PFSK-1 (cell line): ENCODE measurements at regions not wholly inside any gene's neighbourhood (a gene's known extent, or its start where the extent isn't known, plus 50 kb on each side); places are given as distances from the start of the nearest gene placed in this dataset.

Experiments used
- POLR2AphosphoS5 ChIP-seq: IDR thresholded peaks from 2 replicates; pipeline ENCODE4 v1.6.1; 2012; ENCODE audit warnings: low read depth, mild to moderate bottlenecking, control low read depth, low read length, moderate library complexity
- REST ChIP-seq, 2 experiments: IDR thresholded peaks; 2 replicates each; pipeline versions ENCODE4 v1.6.1 to v1.8.0; 2011 to 2012; ENCODE audit warnings: low read depth in 2 of 2, low read length in 2 of 2, control low read depth in 1 of 2, inconsistent platforms in 1 of 2, mild to moderate bottlenecking in 1 of 2, moderate library complexity in 1 of 2; ENCODE audit not compliant: insufficient read depth in 1 of 2

GRCh38 chr4:57588557-57588956 is 478.4 kb upstream of the IGFBP7 start:
- no peak for TF ChIP-seq POLR2AphosphoS5
- TF ChIP-seq REST (IDR thresholded peaks at IDR 0.05; ENCODE audit: insufficient read depth in 1 of 2, low read depth in 2 of 2, low read length in 2 of 2) = no peak
